HFFc6 (cell line): ENCODE measurements at regions not wholly inside any gene's neighbourhood (a gene's known extent, or its start where the extent isn't known, plus 50 kb on each side); places are given as distances from the start of the nearest gene placed in this dataset.
A peak's percentile ranks its signal among the peaks of the same experiment; 100 is the strongest.
"Not testable (repeated sequence)": the region's sequence is repeated elsewhere in the genome, so short reads cannot be mapped to it uniquely, and the experiment has no call there.

Experiments used
- DNase-seq: peaks from one replicate; pipeline ENCODE4 v3.0.0-alpha.2; 2018
- H3K27ac Mint-ChIP-seq: 2 replicates; pipeline ENCODE4 v1.8.0; 2020; ENCODE audit warnings: mild to moderate bottlenecking, mixed read lengths
- H3K27me3 Mint-ChIP-seq: 2 replicates; pipeline ENCODE4 v1.8.0; 2021; ENCODE audit warnings: mild to moderate bottlenecking, moderate library complexity, mixed read lengths; ENCODE audit not compliant: insufficient read depth
- H3K36me3 Mint-ChIP-seq: 2 replicates; pipeline ENCODE4 v1.8.0; 2021; ENCODE audit warnings: low read depth, mixed read lengths
- H3K4me1 Mint-ChIP-seq: 2 replicates; pipeline ENCODE4 v1.8.0; 2020; ENCODE audit warnings: low read depth, mixed read lengths
- H3K4me3 Mint-ChIP-seq: 2 replicates; pipeline ENCODE4 v1.8.0; 2020; ENCODE audit warnings: mild to moderate bottlenecking, moderate library complexity, mixed read lengths
- H3K9me3 Mint-ChIP-seq: 2 replicates; pipeline ENCODE4 v1.8.0; 2020; ENCODE audit warnings: mild to moderate bottlenecking, mixed read lengths
- TF ChIP-seq, protein P1 (sequence below): fragments of 200-600 bp; sonication (generic); IDR thresholded peaks from 2 replicates; pipeline ENCODE4 v1.5.0; 2021; ENCODE audit warnings: antibody characterized with exemption, mild to moderate bottlenecking

DNA sequence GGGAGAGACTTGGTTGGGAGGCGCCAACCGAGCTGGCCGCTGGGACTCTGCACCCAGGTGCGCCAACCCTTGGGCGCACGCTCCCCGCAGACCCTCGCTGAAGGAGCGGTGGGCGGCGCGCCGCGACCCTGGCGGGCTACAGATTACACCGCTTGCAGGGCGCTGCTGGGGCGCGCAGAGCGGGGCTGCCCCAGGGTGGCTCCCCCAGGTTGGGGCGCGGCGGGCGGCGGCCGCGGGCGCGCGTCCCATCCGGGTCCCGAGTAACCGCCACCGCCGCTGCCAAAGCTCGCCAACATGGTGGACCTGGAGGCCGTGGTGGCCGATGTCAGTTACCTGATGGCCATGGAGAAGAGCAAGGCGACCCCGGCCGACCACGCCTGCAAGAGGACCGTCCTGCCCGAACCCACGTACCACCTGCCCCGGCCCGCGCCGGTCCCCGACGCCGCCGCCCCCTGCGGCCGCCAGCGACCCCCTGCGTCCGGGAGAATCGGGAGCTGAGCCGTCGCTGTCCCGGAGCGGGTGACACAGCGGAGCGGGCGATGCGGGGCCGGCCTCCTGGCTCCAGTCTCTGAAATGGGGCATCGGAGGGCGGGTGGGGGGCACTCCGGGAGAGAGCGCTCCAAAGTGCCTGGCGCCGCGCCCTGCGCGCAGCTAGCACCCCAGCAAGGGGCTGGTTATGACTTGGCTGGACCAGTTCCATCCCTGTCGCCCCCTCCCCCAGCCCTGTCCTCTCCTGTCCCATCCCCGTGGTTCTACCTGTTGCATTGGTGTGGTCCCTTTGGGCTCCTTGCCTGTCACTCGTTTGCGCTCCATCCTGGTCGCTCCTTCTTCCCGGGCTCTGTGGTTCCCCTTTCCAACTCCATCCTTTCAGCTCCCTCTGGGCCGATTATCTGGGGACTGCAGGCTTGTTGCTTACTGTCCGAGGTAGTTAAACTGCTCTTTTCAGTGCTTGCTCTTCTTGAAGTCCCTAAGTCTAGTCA lies 143.3 kb upstream of the GRK3 start:
- Mint-ChIP-seq H3K4me1 (peaks cover 12% of the 10 kb centered on the region; the same call in 1 of the 2 replicates), H3K27ac (no peak overlapping the region), H3K9me3 (no peaks in the 10 kb centered on the region), H3K27me3 (peaks cover 52% of the 10 kb centered on the region), H3K36me3 (0 out of 2 replicates have a peak, but pooled peaks cover 5% of the 10 kb centered on the region), H3K4me3 (no peak overlapping the region)
- DNase-seq: no peak
- TF ChIP-seq, protein P1, sequence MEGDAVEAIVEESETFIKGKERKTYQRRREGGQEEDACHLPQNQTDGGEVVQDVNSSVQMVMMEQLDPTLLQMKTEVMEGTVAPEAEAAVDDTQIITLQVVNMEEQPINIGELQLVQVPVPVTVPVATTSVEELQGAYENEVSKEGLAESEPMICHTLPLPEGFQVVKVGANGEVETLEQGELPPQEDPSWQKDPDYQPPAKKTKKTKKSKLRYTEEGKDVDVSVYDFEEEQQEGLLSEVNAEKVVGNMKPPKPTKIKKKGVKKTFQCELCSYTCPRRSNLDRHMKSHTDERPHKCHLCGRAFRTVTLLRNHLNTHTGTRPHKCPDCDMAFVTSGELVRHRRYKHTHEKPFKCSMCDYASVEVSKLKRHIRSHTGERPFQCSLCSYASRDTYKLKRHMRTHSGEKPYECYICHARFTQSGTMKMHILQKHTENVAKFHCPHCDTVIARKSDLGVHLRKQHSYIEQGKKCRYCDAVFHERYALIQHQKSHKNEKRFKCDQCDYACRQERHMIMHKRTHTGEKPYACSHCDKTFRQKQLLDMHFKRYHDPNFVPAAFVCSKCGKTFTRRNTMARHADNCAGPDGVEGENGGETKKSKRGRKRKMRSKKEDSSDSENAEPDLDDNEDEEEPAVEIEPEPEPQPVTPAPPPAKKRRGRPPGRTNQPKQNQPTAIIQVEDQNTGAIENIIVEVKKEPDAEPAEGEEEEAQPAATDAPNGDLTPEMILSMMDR: no peak

DNA sequence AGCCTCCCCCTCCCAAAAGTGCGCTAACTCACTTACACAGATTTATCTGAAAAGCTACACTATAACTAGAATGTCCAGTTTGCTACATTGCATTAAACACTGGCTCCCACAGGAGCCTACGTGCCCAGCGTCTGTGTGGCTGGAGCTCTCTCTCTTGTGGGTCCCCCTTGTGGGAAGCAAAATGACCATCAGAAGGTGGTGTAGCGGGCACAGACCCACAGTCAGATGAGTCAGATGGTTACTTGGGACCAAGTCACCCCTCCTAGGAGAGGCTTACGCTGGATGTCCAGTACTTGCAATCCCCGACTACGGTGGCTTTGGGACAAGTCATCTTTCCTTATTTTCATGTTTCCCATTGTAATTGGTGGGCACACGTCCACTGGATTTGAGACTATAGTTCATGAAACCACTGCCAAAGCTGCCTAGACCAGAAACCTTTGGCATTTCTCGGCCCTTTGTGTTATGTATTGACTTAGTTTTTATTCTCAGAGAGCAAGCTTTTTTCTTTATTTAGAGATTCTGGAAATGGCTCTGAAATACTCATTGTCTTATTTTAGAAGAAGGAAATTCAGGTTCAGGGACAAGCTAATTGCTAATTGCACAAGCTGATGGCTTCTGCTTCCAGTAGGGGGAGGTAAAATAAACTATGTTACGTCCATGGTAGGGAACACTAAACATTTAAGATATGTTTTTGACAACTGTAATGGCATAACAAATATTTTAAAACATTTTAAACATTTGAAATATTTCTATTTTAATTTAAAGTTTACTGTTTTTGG lies 137.8 kb upstream of the GRK3 start:
- not testable (repeated sequence) for H3K36me3 Mint-ChIP-seq, H3K4me1 Mint-ChIP-seq, H3K9me3 Mint-ChIP-seq, DNase-seq, H3K27ac Mint-ChIP-seq, H3K4me3 Mint-ChIP-seq
- TF ChIP-seq, protein P1: peak; percentile 54
- peaks cover 30% of the 10 kb centered on the region for H3K27me3 Mint-ChIP-seq

DNA sequence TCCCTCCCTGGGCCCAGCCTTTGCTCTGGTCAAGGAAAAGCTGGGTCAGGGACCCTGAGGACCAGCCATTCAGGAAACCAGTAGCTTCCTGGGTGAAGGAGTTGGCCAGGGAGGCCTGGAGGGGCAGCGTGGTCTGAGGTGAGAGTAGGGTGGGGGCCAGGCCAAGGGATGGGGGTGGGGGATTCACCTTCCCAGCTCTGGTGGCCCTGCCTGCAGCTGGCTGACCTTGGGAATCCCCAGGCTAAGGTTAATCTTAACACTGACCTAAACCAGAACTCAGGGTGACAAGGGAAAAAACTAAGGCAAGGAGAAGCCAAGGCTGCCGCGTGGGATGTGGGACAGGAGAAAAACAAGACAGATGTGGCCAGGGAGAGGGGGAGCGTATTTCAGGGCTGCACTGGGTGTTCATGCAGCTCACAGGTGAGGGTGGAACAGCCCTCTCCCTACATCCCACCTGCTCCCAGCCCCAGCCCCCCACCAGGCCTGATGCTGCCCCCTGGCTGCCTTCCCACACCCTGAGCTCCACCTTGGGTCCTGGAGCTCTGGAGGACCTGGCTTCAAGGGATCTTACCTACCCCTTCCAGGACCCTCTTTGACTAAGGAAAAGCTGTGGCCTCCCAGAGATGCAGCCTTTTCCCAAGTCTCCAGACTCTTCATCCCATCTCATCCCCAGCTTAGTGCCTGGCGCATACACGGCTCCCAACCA lies 132.7 kb upstream of the GRK3 start:
- not testable (repeated sequence) for H3K4me3 Mint-ChIP-seq, DNase-seq, H3K27ac Mint-ChIP-seq, H3K9me3 Mint-ChIP-seq, H3K36me3 Mint-ChIP-seq, H3K4me1 Mint-ChIP-seq
- peaks cover 19% of the 10 kb centered on the region for H3K27me3 Mint-ChIP-seq

DNA sequence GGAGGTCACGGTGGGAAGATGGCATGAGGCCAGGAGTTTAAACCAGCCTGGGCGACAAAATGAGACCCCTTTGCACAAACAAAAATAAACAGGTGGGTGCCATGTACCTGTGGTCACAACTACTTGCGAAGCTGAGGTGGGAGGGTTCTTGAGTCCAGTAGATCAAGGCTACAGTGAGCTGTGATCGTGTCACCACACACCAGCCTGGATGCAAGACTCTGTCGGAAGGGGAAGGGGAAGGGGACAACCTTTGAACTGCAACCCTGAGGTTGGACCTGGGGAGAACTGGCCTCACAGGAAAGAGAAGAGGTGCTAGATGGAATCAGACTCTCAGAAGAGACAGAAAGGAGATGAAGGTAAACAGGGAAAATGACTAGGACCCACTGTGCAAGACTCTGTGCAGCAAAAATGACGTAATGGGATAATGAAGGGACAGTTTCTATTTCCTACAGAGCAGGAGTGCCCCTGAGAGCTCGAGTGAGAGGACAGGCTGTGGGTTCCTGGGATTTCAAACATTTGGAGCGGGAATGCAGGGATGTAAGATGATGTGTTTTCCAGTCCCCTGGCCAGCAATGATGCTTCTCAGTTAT lies 131.0 kb upstream of the GRK3 start:
- not testable (repeated sequence) for H3K4me1 Mint-ChIP-seq
- peaks cover 13% of the 10 kb centered on the region for H3K27me3 Mint-ChIP-seq

DNA sequence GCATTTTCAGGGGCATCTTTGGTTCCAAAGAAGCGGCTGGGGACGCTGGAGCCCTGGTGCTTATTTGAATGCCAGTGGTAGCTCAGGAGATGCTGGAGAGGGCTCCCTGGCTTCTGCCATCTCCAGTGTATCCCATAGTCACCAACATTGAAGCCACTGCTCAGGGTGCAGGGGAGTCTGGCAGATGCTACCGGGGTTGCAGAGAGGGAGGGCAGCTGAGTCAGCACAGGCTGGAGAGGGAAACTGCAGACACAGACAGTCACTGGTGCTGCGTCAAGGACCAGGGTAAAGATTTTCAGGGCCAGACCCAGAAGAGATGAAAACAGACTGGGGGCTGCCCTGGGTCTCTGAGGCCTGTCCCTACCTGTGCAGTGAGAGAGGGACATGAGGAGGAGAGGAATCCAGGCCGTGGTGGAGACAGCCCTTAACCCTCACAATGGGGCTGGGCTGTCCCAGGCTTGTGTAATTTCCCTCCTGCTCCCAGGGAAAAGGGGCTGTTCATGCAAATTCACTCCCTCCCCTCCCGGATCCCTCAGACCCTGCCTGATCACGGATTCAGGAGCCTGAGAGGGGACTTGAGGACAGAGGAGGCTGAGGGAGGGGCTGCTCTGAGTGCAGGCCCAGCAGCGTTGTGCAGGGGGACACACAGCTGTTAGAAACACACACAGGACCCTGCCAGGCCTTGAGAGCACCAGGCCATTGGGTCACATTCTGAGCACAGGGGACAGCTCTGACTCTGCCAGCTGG lies 126.9 kb upstream of the GRK3 start:
- Mint-ChIP-seq H3K27me3 (peaks cover 13% of the 10 kb centered on the region; the same call in 1 of the 2 replicates), H3K9me3 (no peaks in the 10 kb centered on the region), H3K27ac (no peak overlapping the region), H3K4me1 (no peaks in the 10 kb centered on the region), H3K36me3 (no peaks in the 10 kb centered on the region), H3K4me3 (no peak overlapping the region)
- no peak for DNase-seq
- TF ChIP-seq, protein P1: no peak

More for the DNA sequence above, 131.0 kb upstream of the GRK3 start:
- not testable (repeated sequence) for H3K27ac Mint-ChIP-seq, H3K36me3 Mint-ChIP-seq, H3K4me3 Mint-ChIP-seq, DNase-seq, H3K9me3 Mint-ChIP-seq
